RWPE2 (cell line): ENCODE measurements at regions not wholly inside any gene's neighbourhood (a gene's known extent, or its start where the extent isn't known, plus 50 kb on each side); places are given as distances from the start of the nearest gene placed in this dataset.
"Not testable (repeated sequence)": the region's sequence is repeated elsewhere in the genome, so short reads cannot be mapped to it uniquely, and the experiment has no call there.

Experiments used
- ATAC-seq: fragments of 200-7000 bp; cut with Tn5 transposase; 3 replicates; pipeline ENCODE4 v1.9.1; 2021; ENCODE audit warnings: low read depth
- DNase-seq: peaks from one replicate; pipeline ENCODE4 v3.0.0-alpha.2; 2020; ENCODE audit warnings: low spot score
- H3K27ac ChIP-seq: fragments of 450-650 bp; 2 replicates; pipeline ENCODE4 v1.5.1; 2017; ENCODE audit warnings: mild to moderate bottlenecking; ENCODE audit not compliant: poor library complexity, severe bottlenecking
- H3K27me3 ChIP-seq: fragments of 250-450 bp; sonication (Bioruptor Pico); 2 replicates; pipeline ENCODE4 v1.5.1; 2021; ENCODE audit warnings: mild to moderate bottlenecking, moderate library complexity; ENCODE audit not compliant: insufficient read depth, poor library complexity, severe bottlenecking
- H3K36me3 ChIP-seq: fragments of 250-450 bp; sonication (Bioruptor Pico); 2 replicates; pipeline ENCODE4 v1.5.1; 2020; ENCODE audit warnings: low read depth, mild to moderate bottlenecking, moderate library complexity
- H3K4me1 ChIP-seq: fragments of 250-450 bp; sonication (Bioruptor Pico); 2 replicates; pipeline ENCODE4 v1.5.1; 2021; ENCODE audit warnings: mild to moderate bottlenecking, moderate library complexity; ENCODE audit not compliant: insufficient read depth, poor library complexity, severe bottlenecking
- H3K4me3 ChIP-seq: fragments of 250-450 bp; sonication (Bioruptor Pico); 2 replicates; pipeline ENCODE4 v1.5.1; 2021; ENCODE audit warnings: mild to moderate bottlenecking, moderate library complexity; ENCODE audit not compliant: severe bottlenecking
- H3K9me3 ChIP-seq: fragments of 250-450 bp; sonication (Bioruptor Pico); 2 replicates; pipeline ENCODE4 v1.5.1; 2021; ENCODE audit warnings: mild to moderate bottlenecking, moderate library complexity; ENCODE audit not compliant: severe bottlenecking

- ATAC-seq, H3K4me1 ChIP-seq, H3K4me3 ChIP-seq, H3K27me3 ChIP-seq, DNase-seq, H3K27ac ChIP-seq, H3K9me3 ChIP-seq, H3K36me3 ChIP-seq: not testable (repeated sequence)
These were observed 101.8 kb downstream of the TBX20 start for GRCh38 chr7:35152059-35152458.

GRCh38 chr7:35148030-35148429, 105.9 kb downstream of the TBX20 start:
- ATAC-seq, result not testable (repeated sequence)

GRCh38 chr7:35142125-35142524, 104.8 kb upstream of the DPY19L1 start:
- H3K4me3 ChIP-seq, H3K27me3 ChIP-seq, ATAC-seq, H3K27ac ChIP-seq, H3K36me3 ChIP-seq, H3K9me3 ChIP-seq, DNase-seq, H3K4me1 ChIP-seq: not testable (repeated sequence)

More at GRCh38 chr7:35148030-35148429, 105.9 kb downstream of the TBX20 start:
- H3K4me1 ChIP-seq, H3K27me3 ChIP-seq, H3K9me3 ChIP-seq, H3K4me3 ChIP-seq, H3K27ac ChIP-seq, DNase-seq, H3K36me3 ChIP-seq: not testable (repeated sequence)

- not testable (repeated sequence) for ATAC-seq, H3K4me3 ChIP-seq, H3K27ac ChIP-seq, DNase-seq, H3K9me3 ChIP-seq, H3K27me3 ChIP-seq, H3K36me3 ChIP-seq, H3K4me1 ChIP-seq
These were observed 102.0 kb upstream of the DPY19L1 start for GRCh38 chr7:35139281-35139680.

GRCh38 chr7:35133465-35133864, 96.2 kb upstream of the DPY19L1 start:
- H3K4me3 ChIP-seq, ATAC-seq, H3K36me3 ChIP-seq, H3K4me1 ChIP-seq, DNase-seq, H3K9me3 ChIP-seq, H3K27me3 ChIP-seq, H3K27ac ChIP-seq: not testable (repeated sequence)

- not testable (repeated sequence) for H3K27me3 ChIP-seq, H3K9me3 ChIP-seq, ATAC-seq, DNase-seq, H3K4me3 ChIP-seq, H3K27ac ChIP-seq, H3K4me1 ChIP-seq, H3K36me3 ChIP-seq
These were observed 95.7 kb upstream of the DPY19L1 start for GRCh38 chr7:35133011-35133410.

- ATAC-seq, H3K9me3 ChIP-seq, H3K27ac ChIP-seq, DNase-seq, H3K4me1 ChIP-seq, H3K4me3 ChIP-seq, H3K27me3 ChIP-seq, H3K36me3 ChIP-seq: not testable (repeated sequence)
These were observed 91.4 kb upstream of the DPY19L1 start for GRCh38 chr7:35128662-35129061.

GRCh38 chr7:35118526-35118925, 81.2 kb upstream of the DPY19L1 start:
- not testable (repeated sequence) for H3K9me3 ChIP-seq, H3K27me3 ChIP-seq, DNase-seq, H3K4me1 ChIP-seq, H3K36me3 ChIP-seq, H3K4me3 ChIP-seq, H3K27ac ChIP-seq
- peak; percentile 44; the same call in 1 of the 3 replicates for ATAC-seq

GRCh38 chr7:35106667-35107066, 69.4 kb upstream of the DPY19L1 start:
- DNase-seq, H3K27me3 ChIP-seq, H3K4me3 ChIP-seq, H3K9me3 ChIP-seq, H3K27ac ChIP-seq, H3K36me3 ChIP-seq, H3K4me1 ChIP-seq: not testable (repeated sequence)
- peak; percentile 97 for ATAC-seq

GRCh38 chr7:35105511-35105910, 68.2 kb upstream of the DPY19L1 start:
- DNase-seq, H3K27me3 ChIP-seq, H3K36me3 ChIP-seq, H3K4me1 ChIP-seq, H3K4me3 ChIP-seq, ATAC-seq, H3K27ac ChIP-seq, H3K9me3 ChIP-seq: not testable (repeated sequence)

GRCh38 chr7:35102845-35103244, 65.6 kb upstream of the DPY19L1 start:
- H3K36me3 ChIP-seq, H3K27me3 ChIP-seq, H3K27ac ChIP-seq, H3K9me3 ChIP-seq, DNase-seq, H3K4me1 ChIP-seq, H3K4me3 ChIP-seq, ATAC-seq: not testable (repeated sequence)

GRCh38 chr7:35092961-35093360, 55.7 kb upstream of the DPY19L1 start:
- H3K4me3 ChIP-seq, H3K9me3 ChIP-seq, DNase-seq, H3K4me1 ChIP-seq, ATAC-seq, H3K27me3 ChIP-seq, H3K27ac ChIP-seq, H3K36me3 ChIP-seq: not testable (repeated sequence)
